ENCODE measurements at regions not wholly inside any gene's neighbourhood (a gene's known extent, or its start where the extent isn't known, plus 50 kb on each side); places are given as distances from the start of the nearest gene placed in this dataset.

DNA sequence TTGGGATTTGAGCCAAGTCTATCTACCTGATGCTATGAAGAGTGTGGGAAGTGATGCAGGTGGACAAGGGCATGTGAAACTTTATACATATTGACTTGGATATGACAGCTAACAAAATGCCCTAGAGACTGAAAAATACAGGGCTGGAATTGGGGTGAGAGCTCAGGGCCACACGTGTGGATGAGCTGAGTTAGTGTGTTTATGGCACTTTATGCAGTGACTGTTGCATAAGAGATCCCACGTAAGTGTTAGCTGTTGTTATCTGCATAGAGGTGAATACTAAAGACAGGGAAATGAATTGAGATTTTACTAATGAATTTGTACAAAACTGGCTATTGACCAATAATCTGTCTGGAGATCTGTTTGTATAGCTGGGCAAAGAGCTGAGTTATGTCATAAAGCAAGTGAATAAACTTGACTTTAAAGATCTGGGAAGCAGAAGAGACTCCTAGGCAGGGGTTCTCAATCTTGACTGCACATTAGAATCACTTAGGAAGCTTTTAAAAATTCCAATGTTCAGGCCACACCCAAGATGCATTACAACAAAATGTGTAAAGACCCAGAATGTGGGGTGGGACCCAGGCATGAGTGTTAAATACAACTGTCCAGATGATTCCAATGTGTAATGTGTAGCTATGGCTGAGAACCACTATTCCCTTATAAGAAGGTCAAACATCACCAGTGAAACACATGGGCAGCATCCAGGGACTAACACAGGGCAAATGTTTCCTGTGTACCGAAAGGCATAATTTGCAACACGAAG is 74.2 kb upstream of the STK17B start:
- no peak for DNase-seq

DNA sequence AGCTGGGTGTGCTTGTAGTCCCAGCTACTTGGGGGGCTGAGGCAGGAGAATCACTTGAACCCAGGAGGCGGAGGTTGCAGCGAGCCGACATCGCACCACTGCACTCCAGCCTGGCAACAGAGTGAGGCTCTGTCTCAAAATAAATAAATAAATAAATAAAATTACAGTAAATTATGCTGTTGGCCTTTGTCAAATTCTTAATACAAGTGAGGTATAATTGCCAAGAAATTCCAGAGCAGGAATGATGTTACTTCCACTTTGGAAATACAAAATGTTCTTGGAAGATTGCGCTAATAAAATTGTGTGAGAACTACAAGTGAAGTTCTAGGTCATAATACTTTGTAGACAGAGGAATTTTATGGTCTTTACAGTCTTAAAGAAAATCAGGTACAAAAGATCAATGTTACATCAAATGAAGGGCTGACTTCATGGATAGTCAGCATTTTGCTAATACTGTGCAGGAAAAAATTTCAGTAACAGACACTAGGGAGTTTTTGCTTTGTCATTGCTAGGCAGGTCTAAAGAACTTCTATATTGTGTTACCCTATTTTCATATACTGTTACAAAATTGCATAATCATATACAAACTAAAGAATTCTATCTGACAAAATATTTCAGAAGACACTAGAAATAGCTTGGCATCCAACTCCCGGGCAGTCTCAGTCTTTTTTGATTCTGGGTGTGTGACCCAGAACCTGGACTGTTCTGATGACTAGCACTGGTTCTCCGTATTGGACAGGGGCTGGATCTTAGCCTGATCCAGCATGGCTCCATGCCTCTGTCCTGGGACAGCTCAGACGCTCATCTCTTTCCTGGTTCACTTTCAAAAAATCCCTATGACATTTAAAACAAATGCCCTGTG is 76.0 kb upstream of the STK17B start:
- peak; percentile 60 for DNase-seq
- H3K27me3 ChIP-seq, result no peaks in the 10 kb centered on the region
- no peak overlapping the region for H3K4me3 ChIP-seq
- no peaks in the 10 kb centered on the region for H3K9me3 ChIP-seq
- H3K36me3 ChIP-seq, result no peaks in the 10 kb centered on the region; the same call in 1 of the 2 replicates

More for the DNA sequence above, 74.2 kb upstream of the STK17B start:
- Histone ChIP-seq H3K27me3 (no peaks in the 10 kb centered on the region), H3K36me3 (no peaks in the 10 kb centered on the region), H3K4me3 (no peak overlapping the region), H3K9me3 (no peaks in the 10 kb centered on the region)

GRCh38 chr2:196247976-196248280 is 76.5 kb upstream of the STK17B start:
- H3K4me3 ChIP-seq, result no peak overlapping the region
- H3K9me3 ChIP-seq, result no peaks in the 10 kb centered on the region
- peak; percentile 50 for DNase-seq
- no peaks in the 10 kb centered on the region for H3K27me3 ChIP-seq
- no peaks in the 10 kb centered on the region; the same call in 1 of the 2 replicates for H3K36me3 ChIP-seq

DNA sequence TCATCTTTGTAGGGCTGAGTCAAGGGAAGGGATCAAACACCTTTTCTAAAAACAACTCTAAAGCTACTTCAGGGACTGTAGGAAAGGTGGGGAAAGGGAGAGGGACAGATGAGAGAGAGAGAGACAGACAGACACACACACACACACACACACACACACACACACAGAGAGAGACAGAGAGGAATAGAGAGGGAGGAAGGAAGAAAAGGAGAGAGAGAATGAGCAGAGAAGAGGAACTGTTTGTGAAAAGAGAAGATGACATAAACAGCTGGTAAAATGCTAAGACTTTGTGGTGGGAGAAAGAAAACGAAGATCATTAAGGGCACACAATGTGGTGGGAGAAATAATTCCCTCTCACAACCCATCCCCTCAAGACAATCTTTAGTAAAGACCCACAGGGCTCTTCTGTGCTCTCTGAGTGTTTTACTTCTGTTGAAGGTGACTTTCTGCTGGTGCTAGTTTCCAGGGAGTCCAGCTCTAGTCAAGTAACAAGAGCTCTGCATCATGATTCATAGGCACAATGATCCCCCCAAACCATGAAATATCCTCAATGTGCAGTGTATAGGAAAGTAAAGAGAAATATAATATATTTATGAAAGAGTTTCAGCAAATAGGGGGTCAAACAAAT is 77.2 kb upstream of the STK17B start:
- Histone ChIP-seq H3K9me3 (no peaks in the 10 kb centered on the region), H3K4me3 (no peak overlapping the region), H3K36me3 (peaks cover under 1% of the 10 kb centered on the region; the same call in 1 of the 2 replicates), H3K27me3 (no peaks in the 10 kb centered on the region)
- no peak for DNase-seq

GRCh38 chr2:196249171-196249570 is 77.8 kb upstream of the STK17B start:
- peak; percentile 35 for DNase-seq
- no peaks in the 10 kb centered on the region for H3K27me3 ChIP-seq
- H3K9me3 ChIP-seq, result no peaks in the 10 kb centered on the region
- H3K36me3 ChIP-seq, result peaks cover 2% of the 10 kb centered on the region; the same call in 1 of the 2 replicates
- no peak overlapping the region for H3K4me3 ChIP-seq

GRCh38 chr2:196249860-196250259 is 78.5 kb upstream of the STK17B start:
- DNase-seq, result peak; percentile 33
- Histone ChIP-seq H3K36me3 (peaks cover 2% of the 10 kb centered on the region; the same call in 1 of the 2 replicates), H3K27me3 (no peaks in the 10 kb centered on the region), H3K9me3 (no peaks in the 10 kb centered on the region), H3K4me3 (no peak overlapping the region)

DNA sequence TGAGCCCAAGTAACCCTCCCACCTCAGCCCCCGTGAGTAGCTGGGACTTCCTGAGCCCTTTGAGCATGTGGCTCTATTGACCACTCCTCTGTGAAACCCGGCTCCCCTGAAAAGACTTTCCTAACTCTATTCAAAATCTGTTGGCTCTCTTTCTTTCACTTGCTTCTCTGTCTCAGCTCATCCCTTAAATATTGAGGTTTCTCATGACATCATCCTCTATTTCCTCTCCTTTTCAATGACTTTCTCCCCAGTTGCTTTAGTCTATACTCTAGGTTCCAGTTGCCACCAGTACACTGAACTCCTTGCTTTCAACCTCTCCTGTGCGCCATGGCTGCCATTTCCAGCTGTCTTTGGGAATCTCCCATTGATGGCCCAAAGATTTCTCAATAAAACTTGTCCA is 79.8 kb upstream of the STK17B start:
- H3K9me3 ChIP-seq, result no peaks in the 10 kb centered on the region
- no peaks in the 10 kb centered on the region for H3K27me3 ChIP-seq
- DNase-seq, result no peak
- H3K36me3 ChIP-seq, result peaks cover 2% of the 10 kb centered on the region; the same call in 1 of the 2 replicates
- H3K4me3 ChIP-seq, result no peak overlapping the region

DNA sequence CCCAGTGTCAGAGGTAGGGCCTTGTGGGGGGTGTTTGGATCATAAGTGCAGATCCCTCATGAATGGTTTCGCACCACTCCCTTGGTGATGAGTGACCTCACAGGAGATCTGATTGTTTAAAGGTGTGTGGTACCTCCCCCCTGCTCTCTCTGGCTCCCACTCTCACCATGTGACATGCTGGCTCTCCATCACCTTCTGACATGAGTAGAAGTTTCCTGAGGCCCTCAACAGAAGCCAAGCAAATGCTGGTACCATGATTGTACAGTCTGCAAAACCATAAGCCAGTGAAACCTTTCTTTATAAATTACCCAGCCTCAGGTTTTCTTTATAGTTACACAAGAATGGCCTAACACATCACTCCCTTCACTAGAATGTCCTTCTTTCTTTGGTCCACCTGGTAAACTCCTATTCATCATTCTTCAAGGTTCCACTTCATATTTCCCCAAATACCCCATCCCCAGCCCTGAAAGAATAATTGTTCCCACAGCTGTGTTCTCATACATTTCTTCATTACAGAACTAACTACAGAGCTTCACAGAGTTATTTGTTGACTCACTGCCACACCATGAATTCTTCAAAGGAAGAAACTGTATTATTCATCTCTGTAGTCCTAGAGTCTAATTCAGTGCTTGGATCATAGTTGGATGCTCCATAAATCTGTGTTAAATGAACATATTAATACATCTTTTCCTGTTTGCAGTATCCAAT is 81.2 kb upstream of the STK17B start:
- no peaks in the 10 kb centered on the region for H3K27me3 ChIP-seq
- H3K9me3 ChIP-seq, result no peaks in the 10 kb centered on the region
- H3K4me3 ChIP-seq, result no peak overlapping the region
- H3K36me3 ChIP-seq, result peaks cover 2% of the 10 kb centered on the region; the same call in 1 of the 2 replicates
- DNase-seq, result no peak

DNA sequence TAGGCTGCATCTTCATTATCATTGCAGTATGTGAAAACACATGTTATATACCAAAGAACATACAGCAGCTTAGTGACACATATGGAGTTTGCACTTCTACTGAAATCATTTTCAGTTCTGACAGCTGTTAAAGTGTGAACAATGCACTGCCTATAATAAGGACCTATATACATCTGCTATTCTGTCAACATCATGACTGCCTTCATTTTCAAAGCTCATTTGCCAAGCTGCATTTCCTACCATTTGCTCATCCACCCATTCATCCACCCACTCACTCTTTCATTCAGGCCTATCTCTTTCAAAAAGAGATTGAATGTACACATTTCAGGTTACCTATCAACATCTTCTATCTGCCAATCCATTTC is 81.7 kb upstream of the STK17B start:
- no peaks in the 10 kb centered on the region for H3K27me3 ChIP-seq
- H3K4me3 ChIP-seq, result no peak overlapping the region
- no peak for DNase-seq
- no peaks in the 10 kb centered on the region for H3K9me3 ChIP-seq
- H3K36me3 ChIP-seq, result peaks cover 2% of the 10 kb centered on the region; the same call in 1 of the 2 replicates

DNA sequence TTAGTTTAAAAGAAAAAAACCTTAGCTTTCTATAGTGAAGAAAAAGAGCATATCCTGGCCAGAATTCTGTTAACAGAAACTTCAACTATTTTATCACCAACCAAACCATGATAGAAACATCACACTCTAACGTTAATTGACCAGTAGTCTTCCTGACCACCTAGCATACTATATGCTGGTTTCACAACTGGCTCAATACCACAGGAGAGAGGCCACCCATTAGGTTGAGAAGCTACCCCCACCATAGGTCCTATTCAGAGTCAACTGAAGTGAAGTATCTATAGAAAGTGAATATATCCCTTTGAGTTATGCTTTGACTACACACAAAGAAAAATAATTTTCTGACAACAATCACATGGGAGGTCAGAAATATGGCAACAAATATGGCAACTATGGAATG is 85.2 kb upstream of the STK17B start:
- Histone ChIP-seq H3K36me3 (peaks cover 2% of the 10 kb centered on the region; the same call in 1 of the 2 replicates), H3K4me3 (no peak overlapping the region), H3K27me3 (no peaks in the 10 kb centered on the region), H3K9me3 (no peaks in the 10 kb centered on the region)
- no peak for DNase-seq

DNA sequence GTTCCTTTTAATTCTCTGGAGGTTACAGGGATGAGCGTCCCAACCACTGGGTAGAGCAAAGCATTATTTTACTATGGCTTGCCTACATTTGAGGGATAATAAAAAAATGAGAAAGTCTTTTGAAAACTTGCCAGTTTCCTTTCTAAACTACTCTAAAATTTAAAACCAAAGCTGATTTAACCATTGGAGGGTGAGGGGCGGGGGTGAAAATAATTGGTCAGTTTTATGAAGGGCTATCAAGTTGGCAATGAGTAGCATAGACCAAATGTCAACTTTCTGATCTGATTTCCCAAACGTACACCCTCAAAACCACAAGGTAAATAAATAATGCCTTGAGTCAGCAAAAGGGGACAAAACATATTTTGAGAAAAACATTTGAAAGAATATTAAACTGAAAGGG is 85.7 kb upstream of the STK17B start:
- DNase-seq, result no peak
- 0 out of 2 replicates have a peak, but pooled peaks cover 2% of the 10 kb centered on the region for H3K36me3 ChIP-seq
- no peaks in the 10 kb centered on the region for H3K27me3 ChIP-seq
- no peaks in the 10 kb centered on the region for H3K9me3 ChIP-seq
- H3K4me3 ChIP-seq, result no peak overlapping the region

- H3K9me3 ChIP-seq, result no peaks in the 10 kb centered on the region
- no peaks in the 10 kb centered on the region for H3K27me3 ChIP-seq
- DNase-seq, result no peak
- no peak overlapping the region for H3K4me3 ChIP-seq
- H3K36me3 ChIP-seq, result 0 out of 2 replicates have a peak, but pooled peaks cover 2% of the 10 kb centered on the region
Observed at GRCh38 chr2:196258407-196258806, 87.0 kb upstream of the STK17B start.

GRCh38 chr2:196259507-196260481 is 88.4 kb upstream of the STK17B start:
- DNase-seq, result no peak
- no peaks in the 10 kb centered on the region for H3K36me3 ChIP-seq
- no peak overlapping the region for H3K4me3 ChIP-seq
- H3K27me3 ChIP-seq, result no peaks in the 10 kb centered on the region
- H3K9me3 ChIP-seq, result no peaks in the 10 kb centered on the region

DNA sequence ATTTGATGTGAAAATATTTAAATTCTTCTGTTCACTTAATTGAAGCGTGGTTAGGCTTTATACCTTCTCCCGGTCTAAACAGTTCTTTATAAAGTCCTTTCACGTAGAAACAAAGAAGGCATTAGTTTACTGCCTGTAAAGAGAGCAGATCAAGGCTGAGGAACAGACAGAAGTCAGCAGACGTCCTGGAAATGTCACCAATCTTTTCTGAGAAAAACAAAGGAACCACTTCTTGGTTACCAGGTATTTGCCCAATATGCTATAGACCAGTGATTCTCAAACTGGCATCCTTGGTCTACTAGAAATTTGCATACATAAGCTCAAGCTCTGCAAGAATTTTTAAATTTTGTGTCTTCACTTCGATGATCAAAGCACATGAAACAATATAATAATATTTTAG is 89.2 kb upstream of the STK17B start:
- no peaks in the 10 kb centered on the region for H3K27me3 ChIP-seq
- H3K4me3 ChIP-seq, result no peak overlapping the region
- H3K9me3 ChIP-seq, result no peaks in the 10 kb centered on the region
- H3K36me3 ChIP-seq, result no peaks in the 10 kb centered on the region
- DNase-seq, result no peak

DNA sequence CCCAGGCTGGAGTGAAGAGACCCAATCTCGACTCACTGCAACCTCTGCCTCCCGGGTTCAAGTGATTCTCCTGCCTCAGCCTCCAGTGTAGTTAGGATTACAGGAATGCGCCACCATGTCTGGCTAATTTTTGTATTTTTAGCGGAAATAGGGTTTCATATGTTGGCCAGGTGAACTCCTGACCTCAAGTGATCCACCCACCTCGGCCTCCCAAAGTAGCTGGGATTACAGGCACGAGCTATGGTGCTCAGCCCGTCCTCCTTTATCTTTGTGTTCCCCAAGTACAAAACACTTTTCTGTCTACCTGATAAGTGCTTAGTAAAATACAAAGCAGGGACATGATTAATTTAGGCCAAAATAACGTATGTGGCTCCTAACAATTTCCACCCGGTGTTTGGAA is 91.2 kb upstream of the STK17B start:
- no peak for DNase-seq
- H3K9me3 ChIP-seq, result no peaks in the 10 kb centered on the region
- H3K27me3 ChIP-seq, result no peaks in the 10 kb centered on the region
- no peaks in the 10 kb centered on the region; the same call in 1 of the 2 replicates for H3K36me3 ChIP-seq
- H3K4me3 ChIP-seq, result no peak overlapping the region

Data from MG63 (cell line).